ENCODE measurements at regions not wholly inside any gene's neighbourhood (a gene's known extent, or its start where the extent isn't known, plus 50 kb on each side); places are given as distances from the start of the nearest gene placed in this dataset.

DNA sequence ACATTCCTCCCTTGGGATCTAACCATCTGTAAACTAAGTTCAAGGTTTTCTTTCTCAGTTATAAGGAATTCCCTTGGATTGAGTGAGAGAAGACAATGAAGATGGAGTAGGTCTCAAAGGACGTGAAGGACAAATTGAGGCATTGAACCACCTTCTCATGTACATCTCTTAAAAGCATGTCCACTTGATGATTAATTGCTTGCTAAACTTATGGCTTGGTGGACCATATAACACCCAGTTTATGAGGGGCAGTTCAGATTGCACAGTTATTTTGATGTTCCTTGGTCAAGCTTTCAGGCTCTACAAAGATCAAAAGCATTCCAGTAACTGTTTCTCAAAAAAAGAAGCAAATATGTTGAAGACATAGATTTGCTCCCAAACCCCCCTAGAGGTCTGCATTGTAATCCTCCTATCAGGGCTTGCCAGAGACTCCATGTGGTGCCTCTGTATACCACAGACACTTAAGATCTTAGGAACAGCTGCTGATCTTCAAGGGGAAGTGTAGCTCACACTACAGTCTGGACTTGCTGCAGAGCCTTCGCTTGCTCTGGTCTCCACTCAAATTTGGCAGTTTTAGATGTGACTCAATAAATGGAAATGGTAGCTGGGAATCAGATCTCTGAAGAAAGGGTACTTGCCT, 56.9 kb upstream of the ALDH1A1 start:
- no peaks in the 10 kb centered on the region for H3K4me1 Mint-ChIP-seq (ENCODE audit: low read depth)
- no peak overlapping the region for H3K27ac Mint-ChIP-seq
- ChIA-PET POLR2A (no interaction called here), CTCF (interaction anchor here (2.0 kb wide), 1 partner anchor 12 kb away, joined by 8 read pairs; no protein-coding TSS in a partner anchor)
- ATAC-seq (no peak), DNase-seq (no peak)
- peaks cover 14% of the 10 kb centered on the region for H3K27me3 Mint-ChIP-seq
- intact Hi-C loops (cut with micrococcal nuclease): no loop called here
- no peaks in the 10 kb centered on the region for H3K36me3 Mint-ChIP-seq (ENCODE audit: low read depth)
- TF ChIP-seq, protein P1, sequence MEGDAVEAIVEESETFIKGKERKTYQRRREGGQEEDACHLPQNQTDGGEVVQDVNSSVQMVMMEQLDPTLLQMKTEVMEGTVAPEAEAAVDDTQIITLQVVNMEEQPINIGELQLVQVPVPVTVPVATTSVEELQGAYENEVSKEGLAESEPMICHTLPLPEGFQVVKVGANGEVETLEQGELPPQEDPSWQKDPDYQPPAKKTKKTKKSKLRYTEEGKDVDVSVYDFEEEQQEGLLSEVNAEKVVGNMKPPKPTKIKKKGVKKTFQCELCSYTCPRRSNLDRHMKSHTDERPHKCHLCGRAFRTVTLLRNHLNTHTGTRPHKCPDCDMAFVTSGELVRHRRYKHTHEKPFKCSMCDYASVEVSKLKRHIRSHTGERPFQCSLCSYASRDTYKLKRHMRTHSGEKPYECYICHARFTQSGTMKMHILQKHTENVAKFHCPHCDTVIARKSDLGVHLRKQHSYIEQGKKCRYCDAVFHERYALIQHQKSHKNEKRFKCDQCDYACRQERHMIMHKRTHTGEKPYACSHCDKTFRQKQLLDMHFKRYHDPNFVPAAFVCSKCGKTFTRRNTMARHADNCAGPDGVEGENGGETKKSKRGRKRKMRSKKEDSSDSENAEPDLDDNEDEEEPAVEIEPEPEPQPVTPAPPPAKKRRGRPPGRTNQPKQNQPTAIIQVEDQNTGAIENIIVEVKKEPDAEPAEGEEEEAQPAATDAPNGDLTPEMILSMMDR (IDR thresholded peaks at IDR 0.05): no peak
- H3K9me3 Mint-ChIP-seq: no peaks in the 10 kb centered on the region
- H3K4me3 Mint-ChIP-seq: no peak overlapping the region

DNA sequence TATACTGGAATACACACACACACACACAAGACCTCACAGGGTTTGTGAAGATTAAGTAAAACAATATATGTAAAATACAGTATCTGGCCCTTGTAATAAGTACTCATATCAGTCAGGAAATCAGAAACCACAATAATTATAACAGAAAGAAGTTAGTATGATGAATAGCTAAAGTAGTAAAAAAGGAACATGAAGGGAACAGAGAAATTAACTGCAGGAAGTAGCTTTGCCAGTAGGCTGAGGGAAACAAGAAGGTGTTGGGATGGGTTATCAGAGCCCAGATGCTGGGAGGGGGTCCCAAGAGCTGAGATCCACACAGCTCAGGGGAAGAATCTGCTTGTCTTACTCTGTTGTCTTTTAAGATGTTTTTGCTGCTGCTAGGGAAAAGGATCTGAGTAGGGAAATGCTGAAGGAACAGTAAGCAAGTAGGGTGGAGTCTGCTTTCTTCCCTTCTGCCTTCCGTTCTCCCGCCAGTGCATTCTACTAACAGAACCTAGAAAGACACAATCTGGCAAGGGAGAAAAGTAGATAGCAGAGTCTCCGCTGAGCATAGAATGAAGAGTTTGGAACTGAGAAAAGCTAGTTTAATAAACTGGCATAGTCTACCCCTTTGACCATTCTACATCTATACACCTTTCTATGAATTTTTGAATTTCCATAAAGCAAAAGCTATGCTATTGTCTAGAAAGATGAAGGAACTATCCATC, 55.3 kb upstream of the ALDH1A1 start:
- no peak overlapping the region for H3K4me3 Mint-ChIP-seq
- ChIA-PET CTCF (interaction anchor here (1.2 kb wide), 1 partner anchor 14 kb away, joined by 4 read pairs; no protein-coding TSS in a partner anchor), POLR2A (interaction anchor here (1.0 kb wide), 1 partner anchor 14 kb away, joined by 3 read pairs; no protein-coding TSS in a partner anchor)
- H3K4me1 Mint-ChIP-seq (ENCODE audit: low read depth): no peaks in the 10 kb centered on the region
- no peak for ATAC-seq
- H3K27ac Mint-ChIP-seq: no peak overlapping the region
- no peaks in the 10 kb centered on the region for H3K9me3 Mint-ChIP-seq
- peaks cover 11% of the 10 kb centered on the region for H3K27me3 Mint-ChIP-seq
- intact Hi-C loops (cut with micrococcal nuclease): no loop called here
- no peak for DNase-seq
- no peaks in the 10 kb centered on the region for H3K36me3 Mint-ChIP-seq (ENCODE audit: low read depth)
- TF ChIP-seq, protein P1 (IDR thresholded peaks at IDR 0.05): no peak

DNA sequence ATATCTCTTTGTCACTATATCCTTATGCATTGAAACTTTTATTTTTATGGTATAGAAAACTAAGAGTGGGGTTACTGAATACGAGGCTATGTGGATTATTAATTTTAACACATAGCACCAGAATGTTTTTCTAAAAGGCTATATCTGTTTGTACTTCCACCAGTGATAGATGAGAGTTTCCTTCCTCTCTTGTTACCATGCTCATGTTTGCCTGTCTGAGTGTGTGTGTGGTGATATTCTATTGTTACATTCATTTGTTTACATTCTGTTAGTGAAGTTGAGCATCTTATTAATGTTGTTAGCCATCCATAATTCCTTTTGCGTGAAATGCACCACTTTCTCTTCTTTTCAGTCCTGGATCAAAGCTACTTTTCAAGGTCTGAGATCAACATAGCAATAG, 54.1 kb upstream of the ALDH1A1 start:
- TF ChIP-seq, protein P1 (IDR thresholded peaks at IDR 0.05): no peak
- Mint-ChIP-seq H3K27ac (no peak overlapping the region), H3K36me3 (ENCODE audit: low read depth) (no peaks in the 10 kb centered on the region), H3K27me3 (peaks cover 11% of the 10 kb centered on the region), H3K9me3 (no peaks in the 10 kb centered on the region), H3K4me1 (ENCODE audit: low read depth) (no peaks in the 10 kb centered on the region), H3K4me3 (no peak overlapping the region)
- intact Hi-C loops (cut with micrococcal nuclease): no loop called here
- ATAC-seq (no peak), DNase-seq (no peak)
- CTCF ChIA-PET: no interaction called here
- POLR2A ChIA-PET: no interaction called here

All from activated CD8-positive, alpha-beta T cell treated with anti-CD3 and anti-CD28 coated beads for 36 hours (primary cell).